B cell (primary cell): ENCODE measurements at regions not wholly inside any gene's neighbourhood (a gene's known extent, or its start where the extent isn't known, plus 50 kb on each side); places are given as distances from the start of the nearest gene placed in this dataset.

ENCODE experiments used
- ATAC-seq: fragments of 200-7000 bp; cut with Tn5 transposase; one replicate; pipeline ENCODE4 v1.10.0; 2021; ENCODE audit warnings: low read depth, mild to moderate bottlenecking, moderate number of reproducible peaks, moderate library complexity
- CTCF ChIA-PET: fragments of 350-600 bp; sonication (Branson Sonifier 250); formaldehyde crosslinking; loops from one replicate; lab custom pipeline; 2021; ENCODE audit warnings: antibody characterized with exemption, inconsistent platforms; lab: Charles Lee
- POLR2A ChIA-PET: fragments of 350-600 bp; sonication (Branson Sonifier 250); formaldehyde crosslinking; loops from one replicate; lab custom pipeline; 2021; ENCODE audit warnings: antibody characterized with exemption; lab: Charles Lee
- DNase-seq: peaks from one replicate; pipeline ENCODE4 v3.0.0; 2013
- H2AFZ ChIP-seq: 2 replicates; pipeline ENCODE4 v1.6.1; 2012; ENCODE audit warnings: mild to moderate bottlenecking, low read depth, low read length; ENCODE audit not compliant: insufficient read depth, poor library complexity, severe bottlenecking
- H3K27ac ChIP-seq, 2 donors: 1 replicate in 1 of 2; 2 replicates in 1 of 2; pipeline ENCODE4 v1.5.1; 2012 to 2013; ENCODE audit warnings: low read length in 2 of 2, mild to moderate bottlenecking in 2 of 2, moderate library complexity in 1 of 2
- H3K27me3 ChIP-seq, 4 experiments: fragments of 200-600 bp in 1 of 4; sonication (generic) in 1 of 4; replicated peaks in 1 of 4; 1 replicate in 2 of 4; 2 replicates in 2 of 4; pipeline versions ENCODE4 v1.6.1 to v1.7.0; 2013 to 2016; ENCODE audit warnings: low read length in 3 of 4, mild to moderate bottlenecking in 2 of 4, mixed read lengths in 1 of 4, moderate library complexity in 1 of 4; ENCODE audit not compliant: insufficient read depth in 4 of 4, control insufficient read depth in 3 of 4; ENCODE audit errors: control extremely low read depth in 1 of 4
- H3K36me3 ChIP-seq, 2 experiments: replicated peaks in 1 of 2; 1 replicate in 1 of 2; 2 replicates in 1 of 2; pipeline versions ENCODE4 v1.6.1 to v1.7.1; 2013; ENCODE audit warnings: low read length in 1 of 2; ENCODE audit not compliant: insufficient read depth in 2 of 2, control insufficient read depth in 1 of 2; ENCODE audit errors: control extremely low read depth in 1 of 2, extremely low read depth in 1 of 2
- H3K4me1 ChIP-seq, 2 donors: fragments of 200-600 bp in 1 of 2; sonication (generic) in 1 of 2; 1 replicate in 1 of 2; 2 replicates in 1 of 2; pipeline versions ENCODE4 v1.5.1 to v1.6.1; 2013 to 2017; ENCODE audit warnings: low read length in 2 of 2; ENCODE audit not compliant: control insufficient read depth in 2 of 2, insufficient read depth in 2 of 2
- H3K4me2 ChIP-seq: replicated peaks from 2 replicates; pipeline ENCODE3; 2012; ENCODE audit warnings: mild to moderate bottlenecking, low read depth, low read length; ENCODE audit not compliant: poor library complexity, severe bottlenecking
- H3K4me3 ChIP-seq, 5 experiments: fragments of 200-600 bp in 1 of 5; sonication (generic) in 1 of 5; 1 replicate in 3 of 5; 2 replicates in 2 of 5; pipeline versions ENCODE4 v1.5.1 to v1.7.0; 2011 to 2016; ENCODE audit warnings: low read length in 4 of 5, mild to moderate bottlenecking in 4 of 5, low read depth in 2 of 5, control low read depth in 1 of 5, moderate library complexity in 1 of 5; ENCODE audit not compliant: insufficient read depth in 1 of 5; ENCODE audit errors: control extremely low read depth in 1 of 5, extremely low read depth in 1 of 5
- H3K79me2 ChIP-seq: fragments of 200-600 bp; sonication (generic); one replicate; pipeline ENCODE4 v1.6.0; 2016; ENCODE audit warnings: low read length; ENCODE audit not compliant: control insufficient read depth, insufficient read depth
- H3K9ac ChIP-seq: fragments of 200-600 bp; sonication (generic); 2 replicates; pipeline ENCODE4 v1.6.1; 2017; ENCODE audit warnings: mild to moderate bottlenecking, low read length, moderate library complexity
- H3K9me3 ChIP-seq, 3 donors: one replicate each; pipeline versions ENCODE4 v1.6.1 to v1.7.1; 2013; ENCODE audit warnings: low read length in 2 of 3; ENCODE audit not compliant: control insufficient read depth in 2 of 3, insufficient read depth in 1 of 3; ENCODE audit errors: control extremely low read depth in 1 of 3
- H4K20me1 ChIP-seq: 2 replicates; pipeline ENCODE4 v1.6.0; 2012; ENCODE audit warnings: mild to moderate bottlenecking, low read length; ENCODE audit not compliant: insufficient read depth, control insufficient read depth, poor library complexity, severe bottlenecking
- H3K27ac Mint-ChIP-seq: one replicate; pipeline ENCODE4 v1.8.0; 2021; ENCODE audit warnings: mixed read lengths
- H3K27me3 Mint-ChIP-seq: one replicate; pipeline ENCODE4 v1.8.0; 2021; ENCODE audit warnings: mixed read lengths
- H3K4me1 Mint-ChIP-seq: one replicate; pipeline ENCODE4 v1.8.0; 2021; ENCODE audit warnings: mixed read lengths
- H3K4me3 Mint-ChIP-seq: one replicate; pipeline ENCODE4 v1.8.0; 2021; ENCODE audit warnings: mixed read lengths
- H3K9me3 Mint-ChIP-seq: one replicate; pipeline ENCODE4 v1.8.0; 2022; ENCODE audit warnings: mixed read lengths; ENCODE audit not compliant: insufficient read depth
- CTCF ChIP-seq: fragments of 200-600 bp; IDR thresholded peaks from one replicate; pipeline ENCODE4 v1.8.0; 2022; ENCODE audit warnings: antibody characterized with exemption, mild to moderate bottlenecking
- EZH2 ChIP-seq: IDR thresholded peaks from 2 replicates; pipeline ENCODE4 v1.6.1; 2012; ENCODE audit warnings: borderline replicate concordance, low read depth, mild to moderate bottlenecking, moderate library complexity, low read length; ENCODE audit not compliant: insufficient read depth, poor library complexity, severe bottlenecking
- WGBS: methylation state at CpG from one replicate; pipeline ENCODE4 v1.1.5; 2013; ENCODE audit warnings: missing lambda C conversion rate; ENCODE audit not compliant: insufficient coverage; 5-methylcytosine and 5-hydroxymethylcytosine counted together
- intact Hi-C: fragments of 100-400 bp; cut with micrococcal nuclease; formaldehyde crosslinking; loops from one replicate; pipeline ENCODE4 v1.10.0; 2022

GRCh38 chr6:63449714-63450113 is 122.6 kb upstream of the LOC128125822 start:
- Histone ChIP-seq H3K4me2 (no peak overlapping the region), H3K27ac (no peak overlapping the region), H4K20me1 (no peaks in the 10 kb centered on the region), H3K79me2 (no peaks in the 10 kb centered on the region), H3K4me3 (no peak overlapping the region), H2AFZ (no peak overlapping the region), H3K27me3 (no peaks in the 10 kb centered on the region), H3K36me3 (no peaks in the 10 kb centered on the region), H3K4me1 (no peaks in the 10 kb centered on the region), H3K9ac (no peak overlapping the region), H3K9me3 (no peaks in the 10 kb centered on the region)
- no CpG with 5 or more reads among the region's 2 CpGs for WGBS
- H3K9me3 Mint-ChIP-seq, result no peaks in the 10 kb centered on the region
- no peaks in the 10 kb centered on the region for H3K27me3 Mint-ChIP-seq
- intact Hi-C loops, result no loop called here
- CTCF ChIA-PET, result no interaction called here
- POLR2A ChIA-PET, result no interaction called here
- H3K4me1 Mint-ChIP-seq, result no peaks in the 10 kb centered on the region
- H3K4me3 Mint-ChIP-seq, result no peak overlapping the region
- H3K27ac Mint-ChIP-seq, result no peak overlapping the region
- DNase-seq (no peak), ATAC-seq (no peak)
- TF ChIP-seq CTCF (no peak), EZH2 (no peak)

- H4K20me1 ChIP-seq, result no peaks in the 10 kb centered on the region
- no peak overlapping the region for H3K27ac ChIP-seq
- no peak overlapping the region for H2AFZ ChIP-seq
- no peaks in the 10 kb centered on the region for H3K27me3 ChIP-seq
- Mint-ChIP-seq H3K4me3 (no peak overlapping the region), H3K27me3 (no peaks in the 10 kb centered on the region), H3K27ac (no peak overlapping the region), H3K4me1 (no peaks in the 10 kb centered on the region), H3K9me3 (no peaks in the 10 kb centered on the region)
- H3K79me2 ChIP-seq, result no peaks in the 10 kb centered on the region
- ATAC-seq, result no peak
- H3K4me2 ChIP-seq, result no peak overlapping the region
- H3K4me3 ChIP-seq, result no peak overlapping the region
- H3K9ac ChIP-seq, result no peak overlapping the region
- no peaks in the 10 kb centered on the region for H3K9me3 ChIP-seq
- ChIA-PET POLR2A (no interaction called here), CTCF (no interaction called here)
- H3K36me3 ChIP-seq, result no peaks in the 10 kb centered on the region
- TF ChIP-seq CTCF (no peak), EZH2 (no peak)
- DNase-seq, result no peak
- H3K4me1 ChIP-seq, result no peaks in the 10 kb centered on the region
- intact Hi-C loops, result no loop called here
These were observed 121.0 kb upstream of the LOC128125822 start for GRCh38 chr6:63451238-63451637.
